IPS-NIHi11 (cell line): ENCODE measurements at regions not wholly inside any gene's neighbourhood (a gene's known extent, or its start where the extent isn't known, plus 50 kb on each side); places are given as distances from the start of the nearest gene placed in this dataset.

Source experiments
- DNase-seq: peaks from one replicate; pipeline ENCODE4 v3.0.0; 2012; ENCODE audit warnings: mixed read lengths, low spot score

DNA sequence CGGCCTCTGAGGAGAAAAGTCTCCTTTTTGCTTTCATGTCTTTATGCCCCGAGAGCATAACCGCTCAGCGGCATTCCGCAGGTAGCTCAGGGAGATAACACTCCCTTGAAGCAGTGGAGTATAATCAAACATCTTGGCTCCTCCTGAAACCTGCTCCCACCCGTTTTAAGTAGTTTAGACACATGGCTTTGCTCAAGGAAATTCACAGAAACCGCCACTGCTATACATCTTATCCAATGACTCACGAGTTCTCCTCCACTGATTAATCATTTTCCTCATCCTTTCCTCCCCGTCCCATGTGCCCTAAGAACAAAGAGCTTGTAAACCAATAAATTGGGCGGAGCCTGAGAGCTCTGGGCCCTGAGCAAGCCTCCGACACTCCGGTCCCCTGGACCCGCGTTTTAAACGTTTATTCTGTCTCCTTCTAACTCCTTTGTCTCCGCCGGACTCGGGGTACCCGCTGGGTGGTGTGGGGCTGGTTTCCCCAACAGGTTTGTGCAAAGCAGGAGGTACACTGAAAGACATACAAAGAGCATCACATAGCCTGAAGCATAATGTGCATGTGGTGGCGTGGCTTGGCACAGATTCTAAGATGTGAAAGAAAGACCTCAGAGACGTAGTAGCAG lies 401.2 kb downstream of the TLL1 start:
- DNase-seq: no peak

DNA sequence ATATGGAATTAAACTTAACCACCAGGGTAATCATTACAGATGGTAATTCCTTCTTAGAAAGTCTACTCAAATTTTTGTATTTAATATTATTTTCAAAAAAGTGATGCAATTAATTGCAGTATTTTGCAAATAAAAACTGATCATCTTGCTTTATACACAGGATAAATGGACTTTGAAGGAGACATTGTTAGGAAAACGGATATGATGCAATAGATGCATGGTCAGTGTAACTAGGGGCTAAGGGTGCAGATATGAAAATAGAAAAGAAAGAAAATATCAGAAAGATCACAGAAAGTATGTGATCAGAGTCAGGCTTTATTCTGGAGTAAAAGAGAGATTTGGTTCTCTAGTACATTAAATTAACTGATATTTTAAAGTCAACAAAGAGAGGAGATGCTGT lies 401.7 kb downstream of the TLL1 start:
- DNase-seq: no peak

DNA sequence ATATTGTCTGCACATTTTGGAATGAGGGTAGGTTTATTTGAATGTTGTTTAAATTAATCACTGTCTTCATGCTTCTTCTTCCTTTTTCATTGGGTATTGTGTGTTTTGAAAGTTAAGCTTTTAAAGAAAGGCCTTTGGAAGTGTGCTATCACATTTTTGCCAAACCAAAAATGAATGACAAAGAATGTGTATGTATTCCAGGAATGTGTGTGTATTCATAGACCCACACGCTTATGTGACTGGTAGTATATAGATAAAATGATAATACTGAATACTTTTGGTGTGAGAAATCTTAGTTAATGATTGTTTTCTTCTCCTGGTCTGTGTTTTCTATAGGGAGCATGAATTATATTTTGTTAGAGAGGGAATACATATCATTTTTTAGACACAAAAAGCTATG lies 404.4 kb downstream of the TLL1 start:
- DNase-seq: no peak

DNA sequence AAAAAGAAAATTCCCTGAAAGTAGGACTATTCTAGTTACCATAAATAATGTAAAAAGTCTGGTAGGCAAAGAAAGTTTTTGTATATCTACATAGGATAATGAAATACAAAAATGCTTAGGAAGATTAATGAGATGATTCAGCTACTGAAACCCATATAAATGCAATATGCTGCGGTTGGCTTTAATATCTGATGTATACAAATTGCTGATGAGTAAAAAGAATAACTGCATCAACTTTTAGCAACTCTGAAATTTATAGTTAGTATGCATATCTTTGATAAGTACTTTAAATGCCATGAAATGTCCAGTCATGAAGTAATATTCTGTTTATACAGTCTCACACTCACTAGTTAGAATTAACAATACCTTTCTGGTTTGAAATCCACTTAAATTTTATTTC lies 404.8 kb downstream of the TLL1 start:
- no peak for DNase-seq

DNA sequence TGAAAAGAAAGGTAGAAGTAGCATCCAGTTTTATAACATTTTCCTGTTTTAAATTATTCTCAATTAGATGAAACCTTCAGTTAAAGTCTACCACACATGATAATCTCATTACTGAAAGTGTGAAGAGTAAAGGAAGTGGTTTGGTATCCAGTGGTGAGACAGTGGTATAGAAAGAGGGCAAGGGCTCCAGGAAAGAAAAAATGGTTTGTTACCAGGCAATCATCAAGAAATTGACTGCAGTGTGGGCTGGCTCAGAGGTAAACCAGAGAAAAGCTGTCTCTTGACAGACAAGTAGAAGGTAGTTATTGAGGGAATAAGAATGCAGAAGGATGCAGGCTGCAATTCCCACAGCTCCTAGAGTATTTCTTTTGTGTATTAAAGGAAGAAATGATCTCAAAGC lies 406.2 kb downstream of the TLL1 start:
- DNase-seq: no peak

DNA sequence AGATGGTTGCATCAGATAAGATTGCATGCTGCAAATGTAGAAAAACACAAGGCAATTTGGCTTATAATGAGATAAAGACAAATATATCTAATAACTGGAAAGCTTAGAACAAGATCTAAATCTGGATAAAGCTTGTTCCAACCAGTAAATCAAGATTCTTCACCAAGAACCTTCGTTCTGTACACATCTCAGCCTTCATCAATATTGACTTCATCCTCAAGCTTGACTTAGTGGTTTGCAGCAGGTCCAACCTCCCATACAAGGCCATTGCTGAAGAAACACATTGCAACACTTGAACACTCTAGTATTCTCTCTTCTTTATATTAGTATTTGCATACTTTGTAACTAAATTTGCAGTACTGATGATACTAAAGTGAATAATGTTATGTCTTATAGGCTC lies 407.6 kb downstream of the TLL1 start:
- no peak for DNase-seq

DNA sequence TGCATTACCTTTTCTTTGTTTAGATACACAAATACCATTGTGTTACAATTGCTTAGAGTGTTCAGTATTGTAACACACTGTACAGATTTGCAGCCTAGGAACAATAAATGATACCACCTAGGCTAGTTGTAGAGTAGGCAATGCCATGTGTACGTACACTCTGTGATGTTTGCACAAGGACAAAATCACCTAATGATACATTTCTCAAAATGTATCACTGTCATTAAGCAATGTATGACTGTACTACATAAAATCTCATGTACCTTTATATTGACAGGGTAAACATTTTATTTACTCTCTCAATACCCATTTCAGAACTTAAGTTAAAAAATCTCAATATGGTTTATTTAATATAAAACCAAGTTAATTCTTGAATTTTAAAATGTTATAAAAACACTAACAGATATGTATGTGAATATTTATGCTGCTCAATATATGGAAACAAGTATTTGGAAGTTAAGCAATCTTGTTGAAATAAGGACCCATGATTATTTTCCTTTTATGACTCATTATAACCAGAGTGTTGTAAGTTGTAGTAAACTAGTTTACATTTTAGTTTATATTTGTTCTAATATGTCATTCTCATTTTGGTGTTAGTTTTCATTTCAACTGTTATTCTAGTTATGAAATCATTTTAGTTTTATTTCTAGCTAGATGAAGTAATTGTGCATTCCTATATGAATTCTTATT lies 409.2 kb downstream of the TLL1 start:
- no peak for DNase-seq

DNA sequence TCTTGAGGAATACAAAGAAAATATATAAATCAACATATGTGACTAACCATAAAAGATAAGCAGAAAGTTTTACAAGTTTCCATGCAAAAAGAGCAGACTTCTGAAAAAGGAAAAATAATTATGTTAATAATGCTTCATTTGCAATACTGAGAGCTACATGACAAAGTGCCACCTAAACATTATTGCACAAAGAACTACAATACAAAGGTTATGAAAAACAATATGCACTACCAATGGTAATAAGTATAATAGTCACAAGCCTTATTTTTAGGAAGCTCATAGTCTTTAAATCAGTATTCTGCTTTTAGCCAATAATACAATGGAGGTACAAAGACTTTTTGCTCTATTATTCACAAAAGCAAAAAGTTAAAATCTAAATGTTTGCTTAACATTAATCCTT lies 411.2 kb downstream of the TLL1 start:
- DNase-seq: no peak

DNA sequence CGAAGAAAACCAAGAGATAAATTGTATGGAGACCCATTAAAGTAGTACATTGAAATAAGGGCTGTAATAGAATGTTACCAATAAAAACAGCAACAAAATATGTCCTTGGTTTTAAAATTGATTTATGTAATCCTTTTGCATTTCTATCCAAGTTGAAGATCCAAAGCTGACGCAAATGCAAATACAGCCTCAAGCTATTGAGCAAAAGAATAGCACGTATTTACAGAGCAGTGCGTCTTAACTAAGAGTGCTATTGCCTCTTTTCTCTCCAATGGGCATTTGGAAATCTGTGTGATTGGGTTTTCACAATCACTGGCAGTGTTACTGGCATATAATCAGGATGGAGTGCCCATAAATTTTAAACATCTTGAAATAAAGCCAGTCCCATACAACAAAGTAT lies 417.4 kb downstream of the TLL1 start:
- DNase-seq: no peak

DNA sequence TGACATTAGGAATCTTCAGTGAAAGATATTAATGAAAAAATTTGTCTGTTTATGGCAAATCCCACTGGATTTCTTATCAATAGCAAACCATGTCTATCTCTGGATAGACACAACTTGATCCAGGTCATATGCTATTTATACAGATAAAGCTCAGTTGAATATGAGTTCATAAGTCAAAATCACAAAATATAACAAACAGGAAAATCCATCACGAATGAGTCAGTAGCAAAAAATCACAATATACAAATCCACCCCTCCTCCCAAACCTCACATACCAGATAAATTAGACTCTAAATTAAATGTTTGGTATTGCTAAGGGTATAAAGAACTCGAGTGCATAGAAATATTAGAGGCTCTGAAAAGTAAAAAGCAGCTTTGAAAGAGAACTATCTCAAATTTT lies 420.5 kb downstream of the TLL1 start:
- DNase-seq: no peak

DNA sequence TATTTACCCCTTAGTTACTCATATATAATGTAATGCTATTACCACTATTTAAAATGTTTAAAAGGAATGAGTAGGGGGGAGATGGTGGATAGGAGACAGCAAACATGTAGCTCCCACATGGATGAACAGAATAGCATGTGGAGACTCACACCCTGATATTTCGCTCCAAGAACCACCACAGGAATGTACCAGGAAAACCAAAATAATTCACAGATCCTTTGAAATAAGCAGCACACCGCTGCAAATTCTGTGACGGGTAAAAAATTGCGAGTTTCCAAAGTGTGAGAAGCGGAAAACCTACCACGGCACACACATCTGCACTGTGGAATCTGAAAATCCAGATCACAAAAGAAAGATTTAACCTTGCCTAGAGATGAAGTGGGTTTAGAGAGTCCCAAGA lies 428.2 kb downstream of the TLL1 start:
- no peak for DNase-seq

DNA sequence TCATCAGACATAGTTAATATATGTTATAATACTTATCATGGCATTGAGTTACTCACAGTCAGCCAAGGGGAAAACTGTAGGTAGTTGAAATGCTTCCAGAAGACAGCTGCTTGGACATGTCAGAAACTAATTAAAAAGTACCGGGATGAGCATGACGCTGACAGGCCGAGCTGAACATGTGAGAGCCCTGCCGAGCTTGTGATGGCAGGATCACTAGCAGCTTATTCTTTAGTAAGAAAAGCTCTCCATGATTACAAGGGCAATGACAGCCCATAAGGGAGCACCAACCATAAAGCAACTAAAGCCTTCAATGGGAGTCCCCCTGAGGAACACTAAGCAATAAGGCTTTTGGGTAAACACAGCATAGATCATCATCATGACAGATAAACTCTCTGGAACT lies 435.6 kb downstream of the TLL1 start:
- no peak for DNase-seq

DNA sequence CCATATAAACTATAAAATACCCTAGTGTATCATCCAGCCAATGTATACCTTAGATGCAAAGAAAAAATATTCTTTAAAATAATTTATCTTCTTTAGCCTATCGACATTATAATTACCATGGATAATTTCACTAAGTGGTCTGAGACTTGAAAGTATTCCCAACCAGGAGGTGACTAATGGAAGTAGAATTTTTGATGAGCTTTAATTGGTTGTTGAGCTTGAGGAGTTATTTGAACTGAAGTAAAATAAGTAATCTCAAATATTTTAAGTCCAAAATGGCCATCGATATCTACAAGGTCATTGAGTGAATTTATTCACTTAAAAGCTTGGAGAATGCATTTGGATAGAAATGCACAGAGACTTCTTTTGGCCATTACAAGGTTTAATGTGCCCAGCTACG lies 436.2 kb downstream of the TLL1 start:
- no peak for DNase-seq

DNA sequence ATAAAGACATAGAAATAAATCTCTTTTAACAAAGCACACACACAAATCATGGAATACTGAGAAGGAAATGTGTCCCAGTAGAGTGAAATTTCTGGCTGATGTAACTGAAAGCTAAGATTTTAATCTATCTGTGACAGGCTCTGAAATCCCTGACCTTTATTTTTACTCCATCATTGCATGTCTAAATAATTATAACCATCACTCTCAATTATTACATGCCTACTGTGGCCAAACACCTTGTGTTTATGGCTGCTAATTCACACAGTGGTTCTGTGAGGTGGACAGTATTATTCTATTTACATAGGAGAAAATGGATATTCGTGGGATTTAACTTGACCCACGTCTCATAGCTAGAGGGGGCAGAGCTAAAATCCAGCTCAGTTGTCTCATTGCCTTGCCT lies 438.1 kb downstream of the TLL1 start:
- DNase-seq: no peak

DNA sequence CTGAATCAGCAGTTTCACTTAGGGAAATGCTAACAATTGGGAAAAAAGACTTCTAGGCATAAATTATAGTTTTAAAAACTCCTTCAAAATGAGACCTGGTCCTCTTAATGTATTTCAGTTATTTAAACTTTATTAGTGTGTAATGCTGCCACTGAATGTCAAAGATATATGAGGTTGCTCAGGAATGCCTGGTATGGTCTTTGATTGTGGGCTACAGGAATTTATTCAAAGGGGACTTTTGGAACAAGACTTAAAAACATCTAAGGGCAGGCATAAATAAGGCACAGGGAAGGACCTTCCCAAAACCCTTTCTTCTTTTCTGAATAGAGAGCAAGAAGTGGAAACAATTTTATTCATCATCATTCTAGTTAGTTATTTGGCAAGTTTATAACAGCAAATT lies 439.1 kb downstream of the TLL1 start:
- no peak for DNase-seq

DNA sequence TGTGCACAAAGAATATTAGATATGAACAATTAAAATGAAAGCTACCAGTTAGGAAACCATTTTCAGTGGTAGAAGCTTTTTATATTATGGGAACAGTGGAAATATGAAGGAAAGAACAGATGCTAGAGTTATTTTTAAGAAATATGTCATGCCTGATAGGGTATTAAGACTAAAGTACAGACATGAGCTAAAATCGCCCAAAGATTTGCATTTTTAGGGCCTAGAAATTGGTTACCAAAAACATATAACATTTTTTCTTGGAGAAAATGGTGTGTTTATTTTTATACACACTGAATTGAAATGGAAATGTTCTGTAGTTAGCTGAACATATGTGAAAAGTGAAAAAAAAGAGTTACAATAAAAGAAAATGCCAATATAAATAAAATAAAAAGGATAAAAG lies 441.9 kb downstream of the TLL1 start:
- DNase-seq: no peak

DNA sequence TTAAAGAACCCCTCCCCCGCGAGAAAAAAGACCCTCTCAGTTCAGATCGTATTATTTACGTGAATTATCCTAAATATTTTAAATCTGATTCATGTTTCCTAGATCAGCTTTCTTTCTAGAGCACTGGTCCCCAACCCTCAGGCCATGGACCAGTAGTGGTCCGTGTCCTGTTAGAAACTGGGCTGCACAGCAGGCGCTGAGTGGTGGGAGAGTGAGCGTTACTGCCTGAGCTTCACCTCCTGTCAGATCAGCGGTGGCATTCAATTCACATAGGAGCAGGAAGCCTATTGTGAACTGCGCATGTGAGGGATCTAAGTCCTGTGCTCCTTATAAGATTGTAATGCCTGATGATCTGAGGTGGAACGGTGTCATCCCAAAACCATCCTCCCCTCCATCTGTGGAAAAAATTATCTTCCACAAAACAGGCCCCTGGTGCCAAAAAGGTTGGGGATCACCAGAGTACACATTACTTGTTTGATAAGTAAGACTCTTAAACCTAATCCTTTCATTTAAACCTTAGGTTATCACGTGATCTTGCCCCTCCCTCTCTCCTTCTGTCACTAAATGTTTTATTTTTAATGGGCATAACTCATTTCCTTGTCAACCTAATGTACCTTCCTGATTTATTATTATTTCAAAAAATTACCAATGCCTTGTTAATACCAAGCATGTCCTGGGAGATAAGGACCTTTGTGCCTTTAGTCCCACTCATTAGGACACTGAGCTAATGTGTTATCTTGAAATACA lies 442.9 kb downstream of the TLL1 start:
- no peak for DNase-seq

DNA sequence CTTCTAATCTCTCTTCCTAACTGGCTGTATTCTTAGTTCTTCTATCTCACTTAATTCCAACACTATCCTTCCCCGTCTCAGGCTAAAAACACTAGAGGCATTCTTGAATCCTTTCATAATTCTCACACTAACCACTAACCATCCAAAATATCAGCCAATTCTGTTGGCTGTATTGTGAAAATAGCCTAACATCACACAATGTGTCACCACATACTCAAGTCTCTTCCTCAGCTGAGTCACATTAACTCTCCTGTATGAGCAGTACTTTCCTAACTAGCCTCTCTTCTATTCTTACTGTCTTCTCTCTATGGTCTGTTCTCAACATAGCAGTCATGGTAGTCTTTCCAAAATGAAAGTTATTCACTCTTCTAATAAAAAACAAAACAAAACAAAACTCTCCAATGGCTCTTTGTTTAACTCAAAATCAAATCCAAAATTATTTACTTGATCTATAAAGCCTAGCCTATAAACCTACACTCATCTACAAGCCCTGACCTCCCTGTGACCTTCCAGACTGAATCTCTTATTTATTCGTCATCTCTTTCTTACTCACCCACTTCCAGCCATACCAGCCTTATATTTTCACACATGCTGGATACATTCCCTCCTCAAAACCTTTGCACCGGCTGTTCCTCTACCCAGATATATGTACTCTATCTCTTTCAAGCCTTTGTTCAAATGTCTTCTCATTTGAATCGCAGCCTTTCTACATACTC lies 445.9 kb downstream of the TLL1 start:
- DNase-seq: no peak

DNA sequence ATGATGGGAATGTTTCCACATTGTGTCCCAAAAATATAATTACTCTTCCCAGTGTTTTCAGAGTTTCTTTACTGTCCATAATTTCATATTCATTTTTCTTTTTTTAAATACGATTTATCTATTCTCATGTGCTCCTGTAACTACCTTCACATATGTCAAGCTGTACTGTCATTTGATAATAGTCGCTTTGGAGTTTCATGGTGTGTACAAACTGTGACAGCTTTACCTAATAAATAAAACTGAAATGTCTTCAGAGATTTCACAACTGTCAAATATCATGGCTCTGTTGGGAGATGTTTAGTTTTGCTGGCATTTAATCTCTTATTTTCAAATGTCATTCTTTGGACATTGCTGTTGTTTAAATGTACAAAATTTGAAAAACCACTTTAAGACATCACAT lies 450.2 kb downstream of the TLL1 start:
- no peak for DNase-seq

DNA sequence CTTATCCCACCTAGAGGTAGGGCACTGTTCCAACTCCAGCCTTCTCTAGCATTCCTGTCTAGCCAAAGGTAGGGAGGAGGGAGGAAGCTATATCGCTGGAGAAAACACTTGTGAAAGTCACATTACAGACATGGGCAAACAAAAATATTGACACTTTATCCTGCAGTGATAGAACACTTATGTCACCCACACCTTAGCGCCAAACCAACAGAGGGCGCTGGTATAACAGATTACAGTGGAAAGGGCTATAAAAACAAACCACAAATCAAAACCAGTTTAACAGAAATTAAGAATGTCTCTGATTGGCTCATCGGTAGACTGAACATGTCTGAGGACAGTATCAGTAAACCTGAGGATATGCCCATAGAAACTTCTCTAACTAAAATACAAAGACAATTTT lies 451.3 kb downstream of the TLL1 start:
- peak; percentile 26 for DNase-seq

DNA sequence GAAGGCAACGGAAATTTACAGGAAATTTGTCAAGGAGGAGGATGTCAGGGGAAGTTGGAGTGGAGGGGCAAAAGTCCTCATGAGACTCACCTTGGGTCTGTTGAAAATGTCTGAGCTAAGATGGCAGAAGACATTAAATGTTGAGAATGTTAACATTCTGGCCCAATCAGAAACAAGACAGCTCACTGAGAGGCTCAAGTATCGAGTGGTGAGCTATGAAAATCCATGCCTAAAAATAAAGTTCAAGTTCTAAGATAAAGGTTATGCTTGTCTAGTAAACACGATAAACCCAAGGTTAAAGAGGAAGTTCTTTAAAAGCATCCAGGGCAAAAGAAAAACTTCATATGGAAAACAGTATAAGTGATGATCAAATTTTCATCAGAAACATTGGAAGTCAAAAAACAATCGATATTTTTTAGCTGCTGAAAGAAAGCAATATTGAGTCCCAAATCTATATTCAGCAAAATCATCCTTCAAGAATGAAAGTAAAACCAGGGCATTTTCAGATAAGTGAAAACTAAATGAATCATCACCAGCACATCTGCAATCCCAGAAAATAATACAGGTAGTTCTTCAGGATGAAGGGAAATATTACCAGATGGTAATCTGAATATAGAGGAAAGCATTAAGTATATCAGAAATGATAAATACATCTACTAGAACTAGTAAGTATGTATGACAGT lies 462.4 kb downstream of the TLL1 start:
- no peak for DNase-seq

DNA sequence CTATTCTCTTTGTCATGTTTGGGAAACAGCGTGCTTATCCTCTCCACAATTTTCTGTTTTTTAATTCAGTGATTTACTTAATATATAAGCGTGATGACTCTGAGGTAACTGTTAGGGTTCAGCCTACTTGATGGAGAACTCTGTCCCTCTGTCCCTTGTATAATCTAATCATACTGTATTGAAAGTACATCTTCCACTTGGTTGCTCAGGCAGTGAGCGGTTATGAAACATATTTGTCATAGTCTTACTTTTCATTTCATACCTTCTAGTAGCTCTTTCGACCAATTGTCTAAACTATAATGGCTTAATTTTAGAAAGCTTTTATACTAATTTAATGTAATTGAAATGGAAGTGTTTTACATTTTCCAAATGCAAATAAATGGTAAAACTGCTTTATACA lies 469.0 kb downstream of the TLL1 start:
- DNase-seq: no peak
